ENCODE measurements at regions not wholly inside any gene's neighbourhood (a gene's known extent, or its start where the extent isn't known, plus 50 kb on each side); places are given as distances from the start of the nearest gene placed in this dataset.

DNA sequence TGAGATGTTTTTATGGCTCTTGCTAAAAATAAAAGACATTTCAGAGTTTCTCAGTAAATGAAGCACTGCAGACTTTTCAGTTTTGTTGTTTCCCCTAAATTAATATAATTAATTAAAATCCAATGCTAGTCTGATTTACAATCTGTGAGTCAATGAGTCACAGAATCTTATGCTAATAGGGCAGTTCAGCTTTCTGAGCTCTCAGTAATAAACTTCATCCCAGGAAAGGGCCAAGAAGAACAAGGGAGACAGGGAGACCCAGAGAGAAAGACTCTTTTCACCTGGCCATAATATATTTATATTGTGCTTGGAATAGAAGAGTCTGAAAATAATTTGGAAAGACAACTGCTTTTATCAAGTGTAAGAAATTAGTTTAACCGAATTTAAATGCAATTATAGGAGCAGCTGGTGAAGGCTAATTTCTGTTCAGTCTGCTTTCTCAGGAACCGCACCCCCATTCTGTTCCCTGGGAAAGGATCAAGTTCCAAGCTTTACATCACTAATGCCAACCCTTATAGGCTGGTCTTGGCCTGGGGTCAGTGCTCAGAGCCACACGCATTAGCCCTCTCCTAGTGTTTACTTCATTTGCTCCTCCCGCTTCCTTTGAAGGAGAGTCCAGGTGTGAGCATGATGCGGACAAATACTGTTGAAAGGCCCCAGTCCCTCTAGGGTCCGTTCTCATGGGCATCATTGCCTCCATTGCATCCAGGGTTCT, 145.6 kb downstream of the ZBTB18 start:
- no peak for DNase-seq (ENCODE audit: low spot score)

DNA sequence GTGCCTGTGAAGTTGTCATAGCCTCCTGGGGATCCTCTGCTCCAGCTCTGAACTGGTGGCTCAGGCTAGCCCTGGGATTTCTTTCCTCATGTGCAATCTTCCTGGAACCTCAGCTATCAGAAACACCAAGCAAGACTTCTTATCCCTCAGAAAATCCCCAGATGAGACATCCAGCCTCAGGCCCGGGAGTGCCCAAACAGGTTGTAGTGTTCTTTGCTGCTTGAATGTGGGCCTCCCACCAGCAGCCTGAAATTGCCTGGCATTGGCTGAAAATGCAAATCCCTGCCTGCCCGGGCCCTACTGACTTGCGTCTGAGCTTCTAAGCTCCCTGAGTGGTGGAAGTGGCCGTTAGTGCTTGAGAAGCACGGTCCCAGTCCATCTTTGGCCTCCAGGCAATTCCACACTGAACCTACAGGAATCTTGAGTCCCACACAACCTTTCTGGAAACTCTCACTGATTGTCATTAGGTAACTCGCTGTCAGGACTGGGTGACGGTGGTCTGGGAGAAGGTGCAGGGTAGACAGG, 146.8 kb downstream of the ZBTB18 start:
- no peak for DNase-seq (ENCODE audit: low spot score)

GRCh38 chr1:244199902-244200301, 148.8 kb downstream of the ZBTB18 start:
- no peak for DNase-seq (ENCODE audit: low spot score)

GRCh38 chr1:244200596-244200995, 149.5 kb downstream of the ZBTB18 start:
- no peak for DNase-seq (ENCODE audit: low spot score)

GRCh38 chr1:244201750-244202149, 150.7 kb downstream of the ZBTB18 start:
- DNase-seq (ENCODE audit: low spot score) = no peak

- peak; percentile 71 for DNase-seq (ENCODE audit: low spot score)
These were observed 152.9 kb downstream of the ZBTB18 start for GRCh38 chr1:244204004-244204403.

- no peak for DNase-seq (ENCODE audit: low spot score)
These were observed 154.1 kb downstream of the ZBTB18 start for GRCh38 chr1:244205171-244205570.

DNA sequence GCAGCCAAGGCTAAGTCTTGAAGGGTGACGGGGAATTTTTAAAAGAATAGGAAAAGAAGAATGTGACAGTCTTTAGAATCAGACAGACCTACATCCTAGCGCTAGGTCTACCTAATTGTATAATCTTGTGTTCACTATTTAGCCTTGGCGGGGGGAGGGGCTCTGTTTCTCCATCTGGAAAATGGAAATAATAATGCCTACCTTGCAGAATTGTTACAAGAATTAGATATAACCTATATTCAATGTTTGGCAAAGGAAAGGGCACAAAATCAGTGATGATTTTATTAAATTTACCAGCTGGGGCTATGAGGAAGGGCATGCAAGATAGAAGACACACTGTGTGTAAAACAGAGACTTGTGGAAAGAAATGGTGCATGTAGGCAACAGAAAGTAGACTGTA, 154.8 kb downstream of the ZBTB18 start:
- no peak for DNase-seq (ENCODE audit: low spot score)

DNA sequence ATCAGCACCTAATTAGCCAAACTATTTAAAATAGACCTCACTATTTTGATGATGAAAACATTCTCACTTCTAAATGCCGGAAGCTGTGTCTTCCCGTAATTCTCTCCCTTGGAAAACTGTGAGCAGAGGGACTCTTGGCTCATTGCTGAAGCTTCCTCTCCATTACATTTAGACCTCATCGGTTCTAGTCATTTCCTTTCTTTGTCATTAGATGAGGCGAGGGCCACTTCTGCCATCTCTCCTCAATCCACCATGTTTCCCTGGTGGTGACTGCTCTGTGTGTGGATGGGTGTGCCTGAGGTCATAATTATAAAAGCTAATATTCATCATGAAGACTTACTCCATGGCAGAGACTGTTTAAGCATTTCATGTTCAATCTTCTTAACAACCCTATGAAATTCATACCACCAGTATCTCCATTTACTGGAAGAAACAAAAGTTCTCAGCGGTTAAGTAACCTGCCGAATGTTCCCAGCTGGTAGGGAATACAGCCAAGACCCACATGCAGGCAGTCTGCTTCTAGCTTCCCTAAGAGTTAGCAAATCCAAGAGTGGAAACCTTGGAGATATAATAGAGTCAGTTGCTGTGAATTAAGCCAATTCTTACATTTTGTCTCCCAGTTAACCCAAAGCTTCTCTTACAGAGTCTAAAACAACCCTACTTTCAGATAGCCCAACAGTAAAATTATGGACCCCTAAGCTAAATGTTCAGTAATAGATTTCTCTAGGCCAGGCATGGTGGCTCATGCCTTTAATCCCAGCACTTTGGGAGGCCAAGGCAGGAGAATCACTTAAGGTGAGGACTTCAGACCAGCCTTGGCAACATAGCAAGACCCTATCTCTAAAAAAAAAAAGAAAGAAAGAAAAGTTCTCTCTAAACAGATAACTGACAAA, 156.2 kb downstream of the ZBTB18 start:
- no peak for DNase-seq (ENCODE audit: low spot score)

GRCh38 chr1:244207935-244208244, 156.8 kb downstream of the ZBTB18 start:
- no peak for DNase-seq (ENCODE audit: low spot score)

DNA sequence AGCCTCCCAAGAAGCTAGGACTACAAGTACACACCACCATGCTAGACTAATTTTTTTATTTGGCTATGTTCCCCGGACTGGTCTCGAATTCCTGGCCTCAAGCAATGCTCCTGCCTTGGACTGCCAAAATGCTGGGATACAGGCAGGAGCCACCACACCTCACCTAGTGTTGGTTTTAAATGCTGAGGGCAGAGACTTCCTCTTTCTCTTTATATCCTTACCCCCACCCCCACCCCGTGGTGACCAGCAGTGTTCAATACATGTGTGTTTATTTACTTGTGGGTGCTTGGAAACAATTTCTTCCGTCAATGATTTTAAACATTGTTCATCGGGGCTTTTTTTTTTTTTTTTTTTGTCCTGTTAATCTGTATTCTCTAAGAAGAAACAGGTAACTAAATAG, 158.9 kb downstream of the ZBTB18 start:
- DNase-seq (ENCODE audit: low spot score) = no peak

- DNase-seq (ENCODE audit: low spot score) = peak; percentile 73
These were observed 159.9 kb downstream of the ZBTB18 start for GRCh38 chr1:244210884-244211558.

GRCh38 chr1:244211559-244211944, 160.5 kb downstream of the ZBTB18 start:
- DNase-seq (ENCODE audit: low spot score) = no peak

- DNase-seq (ENCODE audit: low spot score) = no peak
These were observed 161.1 kb downstream of the ZBTB18 start for GRCh38 chr1:244212219-244212618.

GRCh38 chr1:244212797-244213475, 161.9 kb downstream of the ZBTB18 start:
- no peak for DNase-seq (ENCODE audit: low spot score)

- DNase-seq (ENCODE audit: low spot score) = no peak
These were observed 163.2 kb downstream of the ZBTB18 start for GRCh38 chr1:244214009-244214967.

DNA sequence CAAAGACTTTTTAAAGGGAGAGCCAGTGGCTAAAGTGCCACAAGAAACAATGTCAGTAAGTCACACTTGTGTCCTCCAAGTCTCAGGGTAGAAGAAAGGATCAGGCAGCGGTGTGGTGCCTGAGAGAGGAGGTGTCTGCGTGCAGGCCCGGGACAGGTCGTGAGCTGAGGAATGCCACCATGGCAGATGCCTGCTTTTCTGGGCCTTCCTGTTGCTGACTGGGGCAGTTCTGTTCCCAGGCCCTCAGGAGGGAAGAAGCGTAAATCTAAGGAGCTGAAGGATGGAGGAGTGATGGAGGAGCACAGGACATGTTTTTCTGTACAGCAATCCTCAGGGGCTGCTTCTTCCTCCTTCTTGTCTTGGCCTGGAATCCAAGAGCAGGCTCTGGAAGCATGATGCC, 165.8 kb downstream of the ZBTB18 start:
- no peak for DNase-seq (ENCODE audit: low spot score)

GRCh38 chr1:244217711-244218110, 166.6 kb downstream of the ZBTB18 start:
- DNase-seq (ENCODE audit: low spot score) = no peak

DNA sequence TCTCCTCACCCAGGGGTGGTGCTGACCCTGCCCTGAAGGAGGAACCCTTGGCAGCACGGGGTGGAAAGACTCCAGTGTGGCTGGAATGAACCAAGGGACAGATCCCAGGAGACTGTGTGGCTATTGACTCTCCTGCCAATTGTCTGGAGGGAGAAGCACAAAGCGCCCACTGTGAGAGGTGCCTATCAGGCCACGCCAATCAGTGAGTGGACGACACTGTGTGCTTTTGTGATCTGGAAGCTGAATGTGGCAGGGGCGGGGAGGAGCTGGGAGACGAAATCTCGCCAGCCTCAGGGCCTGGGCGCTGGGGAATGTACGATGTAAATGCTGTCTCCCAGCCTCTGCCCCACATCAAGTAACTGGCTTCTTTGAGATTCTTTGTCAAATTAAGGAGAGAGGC, 167.1 kb downstream of the ZBTB18 start:
- no peak for DNase-seq (ENCODE audit: low spot score)

DNA sequence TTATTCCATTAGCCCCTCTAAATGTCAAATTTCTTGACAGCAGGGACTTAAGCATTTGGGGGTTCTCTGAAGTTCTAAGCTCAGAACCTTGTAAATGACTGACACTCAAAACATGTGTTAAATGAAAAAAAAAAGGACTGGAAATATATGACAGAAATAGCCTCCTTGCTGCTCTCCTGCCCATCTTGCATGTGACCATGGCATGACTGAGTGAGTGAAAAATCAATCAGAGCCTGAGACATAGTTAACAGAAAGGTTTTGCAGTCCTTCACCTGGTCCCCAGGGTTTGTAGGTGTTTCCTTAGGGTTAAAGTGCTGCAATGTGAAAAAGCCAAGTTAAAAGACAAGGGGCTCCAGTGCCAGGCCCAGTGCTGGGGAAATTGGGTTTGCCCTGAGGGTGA, 168.1 kb downstream of the ZBTB18 start:
- no peak for DNase-seq (ENCODE audit: low spot score)

DNA sequence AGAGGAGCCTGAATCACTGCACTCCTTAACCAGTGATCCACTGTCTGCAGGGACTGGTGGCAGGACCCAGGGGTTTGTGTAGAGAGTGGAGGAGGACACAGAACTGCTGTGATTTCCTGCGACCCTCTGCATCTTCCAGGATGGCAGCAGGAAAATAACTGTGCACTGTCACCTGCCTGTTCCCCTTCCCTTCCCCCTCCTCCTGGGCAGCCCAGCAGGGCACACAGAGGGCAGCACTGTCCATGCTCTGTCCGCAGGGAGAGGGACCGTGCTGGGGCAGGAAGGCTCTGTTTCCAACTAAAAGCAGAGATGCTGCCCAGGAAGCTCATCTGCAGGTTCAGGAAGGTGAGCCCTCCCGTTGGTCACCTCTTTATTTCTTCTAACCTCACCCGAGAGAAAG, 168.7 kb downstream of the ZBTB18 start:
- DNase-seq (ENCODE audit: low spot score) = no peak
